ENCODE measurements at regions not wholly inside any gene's neighbourhood (a gene's known extent, or its start where the extent isn't known, plus 50 kb on each side); places are given as distances from the start of the nearest gene placed in this dataset.

DNA sequence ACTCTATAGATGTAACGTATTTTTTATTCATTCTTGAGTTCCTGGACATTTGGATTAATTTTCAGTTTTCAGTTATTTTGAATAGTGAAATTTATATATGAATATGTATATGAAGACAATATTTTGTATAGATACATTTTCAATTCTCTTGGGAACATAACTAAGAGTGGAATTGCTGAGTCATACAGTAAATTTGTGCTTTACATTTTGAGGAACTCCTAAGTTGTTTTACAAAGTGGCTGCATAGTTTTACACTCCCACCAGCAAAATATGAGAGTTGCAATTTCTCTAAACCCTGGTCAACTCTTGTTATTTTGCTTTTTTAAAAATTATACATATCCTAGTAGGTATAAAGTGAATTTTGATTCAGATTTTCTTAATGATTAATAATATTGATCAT, 1838.6 kb upstream of the SEL1L start:
- TF ChIP-seq GATA3 (IDR thresholded peaks at IDR 0.05; ENCODE audit: borderline replicate concordance): no peak
- TF ChIP-seq, protein P1, sequence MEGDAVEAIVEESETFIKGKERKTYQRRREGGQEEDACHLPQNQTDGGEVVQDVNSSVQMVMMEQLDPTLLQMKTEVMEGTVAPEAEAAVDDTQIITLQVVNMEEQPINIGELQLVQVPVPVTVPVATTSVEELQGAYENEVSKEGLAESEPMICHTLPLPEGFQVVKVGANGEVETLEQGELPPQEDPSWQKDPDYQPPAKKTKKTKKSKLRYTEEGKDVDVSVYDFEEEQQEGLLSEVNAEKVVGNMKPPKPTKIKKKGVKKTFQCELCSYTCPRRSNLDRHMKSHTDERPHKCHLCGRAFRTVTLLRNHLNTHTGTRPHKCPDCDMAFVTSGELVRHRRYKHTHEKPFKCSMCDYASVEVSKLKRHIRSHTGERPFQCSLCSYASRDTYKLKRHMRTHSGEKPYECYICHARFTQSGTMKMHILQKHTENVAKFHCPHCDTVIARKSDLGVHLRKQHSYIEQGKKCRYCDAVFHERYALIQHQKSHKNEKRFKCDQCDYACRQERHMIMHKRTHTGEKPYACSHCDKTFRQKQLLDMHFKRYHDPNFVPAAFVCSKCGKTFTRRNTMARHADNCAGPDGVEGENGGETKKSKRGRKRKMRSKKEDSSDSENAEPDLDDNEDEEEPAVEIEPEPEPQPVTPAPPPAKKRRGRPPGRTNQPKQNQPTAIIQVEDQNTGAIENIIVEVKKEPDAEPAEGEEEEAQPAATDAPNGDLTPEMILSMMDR (IDR thresholded peaks at IDR 0.05): no peak
- TF ChIP-seq, protein P2, sequence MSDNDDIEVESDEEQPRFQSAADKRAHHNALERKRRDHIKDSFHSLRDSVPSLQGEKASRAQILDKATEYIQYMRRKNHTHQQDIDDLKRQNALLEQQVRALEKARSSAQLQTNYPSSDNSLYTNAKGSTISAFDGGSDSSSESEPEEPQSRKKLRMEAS (IDR thresholded peaks at IDR 0.05): no peak
- no peak for TF ChIP-seq POLR2A (IDR thresholded peaks at IDR 0.05; ENCODE audit: low read length)
- TF ChIP-seq, protein P3, sequence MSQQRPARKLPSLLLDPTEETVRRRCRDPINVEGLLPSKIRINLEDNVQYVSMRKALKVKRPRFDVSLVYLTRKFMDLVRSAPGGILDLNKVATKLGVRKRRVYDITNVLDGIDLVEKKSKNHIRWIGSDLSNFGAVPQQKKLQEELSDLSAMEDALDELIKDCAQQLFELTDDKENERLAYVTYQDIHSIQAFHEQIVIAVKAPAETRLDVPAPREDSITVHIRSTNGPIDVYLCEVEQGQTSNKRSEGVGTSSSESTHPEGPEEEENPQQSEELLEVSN (IDR thresholded peaks at IDR 0.05; ENCODE audit: borderline replicate concordance, low read depth): no peak
